DND-41 (cell line): ENCODE measurements at regions not wholly inside any gene's neighbourhood (a gene's known extent, or its start where the extent isn't known, plus 50 kb on each side); places are given as distances from the start of the nearest gene placed in this dataset.

Experiments used
- CTCF ChIP-seq: IDR thresholded peaks from 2 replicates; pipeline ENCODE4 v1.5.1; 2012; ENCODE audit warnings: borderline replicate concordance, low read length, moderate library complexity, mild to moderate bottlenecking; ENCODE audit not compliant: poor library complexity, severe bottlenecking; ENCODE audit errors: extremely low read depth
- EZH2 ChIP-seq: IDR thresholded peaks from 3 replicates; pipeline ENCODE4 v1.6.1; 2012; ENCODE audit warnings: borderline replicate concordance, low read depth, mild to moderate bottlenecking, moderate library complexity, low read length, inconsistent platforms; ENCODE audit not compliant: severe bottlenecking

GRCh38 chr2:185472574-185472973 is 266.0 kb upstream of the FSIP2 start:
- no peak for TF ChIP-seq EZH2
- TF ChIP-seq CTCF, result no peak
